Panc1 (cell line): ENCODE measurements at regions not wholly inside any gene's neighbourhood (a gene's known extent, or its start where the extent isn't known, plus 50 kb on each side); places are given as distances from the start of the nearest gene placed in this dataset.

Source experiments
- ATAC-seq: fragments of 200-7000 bp; cut with Tn5 transposase; 2 replicates; pipeline ENCODE4 v1.9.1; 2020; ENCODE audit warnings: mild to moderate bottlenecking, moderate library complexity
- BruUV-seq: library from RNA; stranded (reverse); fragments of 400-500 nt; replicated peaks from 2 replicates; lab custom pipeline; 2021; lab: Mats Ljungman, UMichigan
- CTCF ChIA-PET: fragments of 300-600 bp; sonication (Branson Sonifier 250); formaldehyde crosslinking; loops from one replicate; lab custom pipeline; 2022; ENCODE audit warnings: antibody characterized with exemption; lab: Charles Lee
- POLR2A ChIA-PET: fragments of 300-600 bp; sonication (Branson Sonifier 250); formaldehyde crosslinking; loops from one replicate; lab custom pipeline; 2022; ENCODE audit warnings: antibody characterized with exemption; lab: Charles Lee
- DNase-seq: peaks from one replicate; pipeline ENCODE4 v3.0.0-alpha.2; 2010; ENCODE audit warnings: low read depth, low spot score
- H3K27ac ChIP-seq: 2 replicates; pipeline ENCODE4 v1.5.1; 2011; ENCODE audit warnings: mild to moderate bottlenecking, low read length, inconsistent platforms
- H3K27me3 ChIP-seq: fragments of 200-500 bp; sonication (Bioruptor generic); 2 replicates; pipeline ENCODE4 v1.6.0; 2014; ENCODE audit warnings: low read length, inconsistent platforms; ENCODE audit not compliant: control insufficient read depth, insufficient read depth
- H3K36me3 ChIP-seq: fragments of 200-500 bp; sonication (Bioruptor generic); 2 replicates; pipeline ENCODE4 v1.5.1; 2014; ENCODE audit warnings: inconsistent platforms, mild to moderate bottlenecking, low read length, moderate library complexity; ENCODE audit not compliant: control insufficient read depth, insufficient read depth
- H3K4me1 ChIP-seq: 2 replicates; pipeline ENCODE4 v1.5.1; 2011; ENCODE audit warnings: inconsistent platforms, mild to moderate bottlenecking, low read length, moderate library complexity; ENCODE audit not compliant: control insufficient read depth, insufficient read depth
- H3K4me3 ChIP-seq, 2 experiments: 2 replicates each; pipeline ENCODE4 v1.5.1; 2011 to 2012; ENCODE audit warnings: low read depth in 2 of 2, low read length in 2 of 2, mild to moderate bottlenecking in 2 of 2, inconsistent platforms in 1 of 2, moderate library complexity in 1 of 2
- H3K9me3 ChIP-seq: fragments of 200-500 bp; sonication (Bioruptor generic); 2 replicates; pipeline ENCODE4 v1.5.1; 2014; ENCODE audit warnings: low read depth, mild to moderate bottlenecking, inconsistent platforms, low read length, moderate library complexity; ENCODE audit not compliant: control insufficient read depth, insufficient read depth
- POLR2AphosphoS5 ChIP-seq: IDR thresholded peaks from 2 replicates; pipeline ENCODE4 v1.6.1; 2012; ENCODE audit warnings: mild to moderate bottlenecking, low read depth, low read length, moderate library complexity
- SIN3A ChIP-seq: IDR thresholded peaks from 2 replicates; pipeline ENCODE4 v1.6.1; 2012; ENCODE audit warnings: low read depth, mild to moderate bottlenecking, low read length, moderate library complexity, borderline replicate concordance; ENCODE audit not compliant: insufficient read depth
- TCF7L2 ChIP-seq: IDR thresholded peaks from 2 replicates; pipeline ENCODE4 v1.6.1; 2011; ENCODE audit warnings: mild to moderate bottlenecking, low read depth, low read length, inconsistent platforms
- in situ Hi-C: cut with HindIII; loops from 2 replicates; pipeline ENCODE4 v1.10.0; 2016; ENCODE audit warnings: low sequenced_read_pairs, low pct_unique_long_range_greater_than_20kb
- intact Hi-C: fragments of 100-400 bp; cut with micrococcal nuclease; formaldehyde crosslinking; loops from one replicate; pipeline ENCODE4 v1.10.0; 2022; ENCODE audit not compliant: unreplicated experiment
- TF ChIP-seq, protein P1 (sequence below): fragments of 450-650 bp; IDR thresholded peaks from 2 replicates; pipeline ENCODE4 v1.5.1; 2017; ENCODE audit warnings: mild to moderate bottlenecking
- TF ChIP-seq, protein P2 (sequence below), 2 experiments: IDR thresholded peaks; 2 replicates each; pipeline ENCODE4 v1.6.1; 2011 to 2012; ENCODE audit warnings: low read depth in 2 of 2, control low read depth in 1 of 2, low read length in 1 of 2, mild to moderate bottlenecking in 1 of 2, moderate library complexity in 1 of 2; ENCODE audit not compliant: insufficient read depth in 1 of 2

DNA sequence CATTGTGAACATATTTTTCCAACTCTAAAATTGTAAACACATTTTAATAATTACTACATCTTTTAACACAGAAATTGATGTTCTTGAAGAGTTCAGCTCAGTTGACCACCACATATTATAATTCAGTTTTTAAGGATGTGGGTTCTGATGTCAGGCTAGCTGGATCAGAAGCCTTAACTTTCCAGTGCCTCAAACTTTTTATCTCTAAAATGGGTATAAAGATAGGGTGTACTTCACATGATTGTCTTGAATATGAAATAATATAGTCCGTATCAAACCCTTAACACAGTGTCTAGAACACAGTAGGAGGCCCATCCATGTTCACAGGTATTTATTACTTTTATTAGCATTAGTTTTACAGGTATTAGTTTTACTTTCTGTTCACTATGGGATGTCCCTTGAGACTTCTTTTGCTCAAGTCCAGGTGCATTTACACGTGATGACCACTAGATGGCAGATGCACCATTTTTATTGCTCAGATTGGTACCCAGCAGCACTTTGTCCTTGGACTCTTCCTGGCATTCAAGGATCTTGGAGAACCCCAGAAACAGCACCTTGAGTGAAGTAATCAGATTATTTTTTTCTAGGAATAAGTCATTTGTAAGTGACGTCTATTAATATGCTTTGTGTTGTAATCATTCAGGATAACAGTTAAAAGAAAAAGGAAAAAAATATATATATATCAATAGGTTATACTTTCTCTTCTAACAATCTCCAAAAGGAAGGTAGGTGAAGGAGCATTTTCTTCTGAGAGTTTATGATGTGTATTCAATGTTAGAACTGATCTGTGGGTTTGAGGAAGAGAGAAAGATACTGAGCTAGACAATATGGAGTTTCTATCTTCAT, 580.2 kb downstream of the ETNK1 start:
- no peaks in the 10 kb centered on the region for H3K27me3 ChIP-seq
- TF ChIP-seq, protein P1, sequence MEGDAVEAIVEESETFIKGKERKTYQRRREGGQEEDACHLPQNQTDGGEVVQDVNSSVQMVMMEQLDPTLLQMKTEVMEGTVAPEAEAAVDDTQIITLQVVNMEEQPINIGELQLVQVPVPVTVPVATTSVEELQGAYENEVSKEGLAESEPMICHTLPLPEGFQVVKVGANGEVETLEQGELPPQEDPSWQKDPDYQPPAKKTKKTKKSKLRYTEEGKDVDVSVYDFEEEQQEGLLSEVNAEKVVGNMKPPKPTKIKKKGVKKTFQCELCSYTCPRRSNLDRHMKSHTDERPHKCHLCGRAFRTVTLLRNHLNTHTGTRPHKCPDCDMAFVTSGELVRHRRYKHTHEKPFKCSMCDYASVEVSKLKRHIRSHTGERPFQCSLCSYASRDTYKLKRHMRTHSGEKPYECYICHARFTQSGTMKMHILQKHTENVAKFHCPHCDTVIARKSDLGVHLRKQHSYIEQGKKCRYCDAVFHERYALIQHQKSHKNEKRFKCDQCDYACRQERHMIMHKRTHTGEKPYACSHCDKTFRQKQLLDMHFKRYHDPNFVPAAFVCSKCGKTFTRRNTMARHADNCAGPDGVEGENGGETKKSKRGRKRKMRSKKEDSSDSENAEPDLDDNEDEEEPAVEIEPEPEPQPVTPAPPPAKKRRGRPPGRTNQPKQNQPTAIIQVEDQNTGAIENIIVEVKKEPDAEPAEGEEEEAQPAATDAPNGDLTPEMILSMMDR, result peak; percentile 79
- TF ChIP-seq TCF7L2, result no peak
- BruUV-seq, result no TSS peak
- intact Hi-C loops (no loop called here), in situ Hi-C loops (no loop called here)
- ChIA-PET CTCF (no interaction called here), POLR2A (no interaction called here)
- no peak overlapping the region for H3K27ac ChIP-seq
- H3K4me1 ChIP-seq, result no peaks in the 10 kb centered on the region
- no peaks in the 10 kb centered on the region for H3K9me3 ChIP-seq
- no peak overlapping the region for H3K4me3 ChIP-seq
- H3K36me3 ChIP-seq, result no peaks in the 10 kb centered on the region
- ATAC-seq, result no peak
- DNase-seq, result peak; percentile 24

DNA sequence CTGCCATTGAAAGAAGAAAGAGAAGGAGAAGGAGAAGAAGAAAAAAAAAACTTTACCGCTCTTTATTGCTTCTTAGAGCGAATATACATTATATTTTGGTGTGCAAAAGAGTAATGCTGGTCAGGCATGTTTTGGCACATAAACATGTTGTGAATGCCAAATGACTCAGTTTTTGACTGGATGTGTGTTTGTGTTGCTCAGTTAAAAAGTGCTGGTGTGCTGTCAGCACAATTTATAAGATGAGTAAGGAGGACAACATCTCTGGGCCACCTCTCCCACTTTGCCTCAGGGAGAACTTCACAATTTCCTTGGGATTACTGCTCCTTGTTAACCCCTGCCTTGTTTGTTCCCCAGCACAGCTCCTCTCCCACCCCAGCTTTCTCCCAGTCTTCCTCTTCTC, 584.8 kb downstream of the ETNK1 start:
- in situ Hi-C loops, result no loop called here
- TF ChIP-seq, protein P2, sequence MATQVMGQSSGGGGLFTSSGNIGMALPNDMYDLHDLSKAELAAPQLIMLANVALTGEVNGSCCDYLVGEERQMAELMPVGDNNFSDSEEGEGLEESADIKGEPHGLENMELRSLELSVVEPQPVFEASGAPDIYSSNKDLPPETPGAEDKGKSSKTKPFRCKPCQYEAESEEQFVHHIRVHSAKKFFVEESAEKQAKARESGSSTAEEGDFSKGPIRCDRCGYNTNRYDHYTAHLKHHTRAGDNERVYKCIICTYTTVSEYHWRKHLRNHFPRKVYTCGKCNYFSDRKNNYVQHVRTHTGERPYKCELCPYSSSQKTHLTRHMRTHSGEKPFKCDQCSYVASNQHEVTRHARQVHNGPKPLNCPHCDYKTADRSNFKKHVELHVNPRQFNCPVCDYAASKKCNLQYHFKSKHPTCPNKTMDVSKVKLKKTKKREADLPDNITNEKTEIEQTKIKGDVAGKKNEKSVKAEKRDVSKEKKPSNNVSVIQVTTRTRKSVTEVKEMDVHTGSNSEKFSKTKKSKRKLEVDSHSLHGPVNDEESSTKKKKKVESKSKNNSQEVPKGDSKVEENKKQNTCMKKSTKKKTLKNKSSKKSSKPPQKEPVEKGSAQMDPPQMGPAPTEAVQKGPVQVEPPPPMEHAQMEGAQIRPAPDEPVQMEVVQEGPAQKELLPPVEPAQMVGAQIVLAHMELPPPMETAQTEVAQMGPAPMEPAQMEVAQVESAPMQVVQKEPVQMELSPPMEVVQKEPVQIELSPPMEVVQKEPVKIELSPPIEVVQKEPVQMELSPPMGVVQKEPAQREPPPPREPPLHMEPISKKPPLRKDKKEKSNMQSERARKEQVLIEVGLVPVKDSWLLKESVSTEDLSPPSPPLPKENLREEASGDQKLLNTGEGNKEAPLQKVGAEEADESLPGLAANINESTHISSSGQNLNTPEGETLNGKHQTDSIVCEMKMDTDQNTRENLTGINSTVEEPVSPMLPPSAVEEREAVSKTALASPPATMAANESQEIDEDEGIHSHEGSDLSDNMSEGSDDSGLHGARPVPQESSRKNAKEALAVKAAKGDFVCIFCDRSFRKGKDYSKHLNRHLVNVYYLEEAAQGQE (IDR thresholded peaks at IDR 0.05; ENCODE audit: insufficient read depth in 1 of 2, low read depth in 2 of 2, low read length in 1 of 2), result no peak
- TF ChIP-seq POLR2AphosphoS5 (no peak), SIN3A (no peak), TCF7L2 (no peak)
- TF ChIP-seq, protein P1, result no peak
- Histone ChIP-seq H3K4me3 (no peak overlapping the region), H3K36me3 (no peaks in the 10 kb centered on the region), H3K27me3 (no peaks in the 10 kb centered on the region), H3K9me3 (no peaks in the 10 kb centered on the region), H3K4me1 (no peaks in the 10 kb centered on the region), H3K27ac (no peak overlapping the region)
- BruUV-seq, result no TSS peak
- ATAC-seq (no peak), DNase-seq (no peak)
- POLR2A ChIA-PET, result no interaction called here
- CTCF ChIA-PET, result no interaction called here
- intact Hi-C loops, result no loop called here
